HG02588 (cell line): ENCODE measurements at regions not wholly inside any gene's neighbourhood (a gene's known extent, or its start where the extent isn't known, plus 50 kb on each side); places are given as distances from the start of the nearest gene placed in this dataset.

Experiments used
- ATAC-seq: cut with Tn5 transposase; IDR thresholded peaks from one replicate; pipeline ENCODE4 v1.9.1; 2021; ENCODE audit warnings: mild to moderate bottlenecking, moderate library complexity; ENCODE audit not compliant: unreplicated experiment

- no peak for ATAC-seq
Observed at GRCh38 chr12:65651060-65651459, 173.2 kb upstream of the HMGA2 start.

- no peak for ATAC-seq
Observed at GRCh38 chr12:65653321-65653720, 171.0 kb upstream of the HMGA2 start.

GRCh38 chr12:65653946-65654629 is 170.2 kb upstream of the HMGA2 start:
- ATAC-seq = no peak

GRCh38 chr12:65655074-65655493 is 169.2 kb upstream of the HMGA2 start:
- ATAC-seq = no peak

- no peak for ATAC-seq
Observed at GRCh38 chr12:65656156-65656882, 168.0 kb upstream of the HMGA2 start.

DNA sequence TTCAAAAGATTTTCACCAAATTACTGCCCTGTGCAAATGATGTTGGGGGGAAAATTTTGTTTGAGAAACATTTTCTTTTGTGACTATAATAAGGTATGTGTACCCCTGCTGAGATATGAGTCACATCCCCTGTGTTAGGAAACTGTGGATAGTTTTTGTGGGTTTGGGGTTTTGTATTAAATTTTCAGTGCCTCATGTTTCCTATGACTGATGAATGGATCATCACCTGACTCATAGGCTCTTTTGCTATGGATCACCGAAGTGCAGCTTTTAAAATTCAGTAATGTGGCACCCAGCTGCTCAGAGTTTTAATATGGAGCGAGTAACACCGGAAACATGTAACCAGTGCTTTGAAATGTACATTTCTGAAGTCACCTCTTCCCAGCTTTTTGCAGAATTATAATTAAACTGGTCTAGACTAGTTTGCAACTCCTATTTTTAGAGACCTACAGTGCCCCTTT is 167.4 kb upstream of the HMGA2 start:
- no peak for ATAC-seq

DNA sequence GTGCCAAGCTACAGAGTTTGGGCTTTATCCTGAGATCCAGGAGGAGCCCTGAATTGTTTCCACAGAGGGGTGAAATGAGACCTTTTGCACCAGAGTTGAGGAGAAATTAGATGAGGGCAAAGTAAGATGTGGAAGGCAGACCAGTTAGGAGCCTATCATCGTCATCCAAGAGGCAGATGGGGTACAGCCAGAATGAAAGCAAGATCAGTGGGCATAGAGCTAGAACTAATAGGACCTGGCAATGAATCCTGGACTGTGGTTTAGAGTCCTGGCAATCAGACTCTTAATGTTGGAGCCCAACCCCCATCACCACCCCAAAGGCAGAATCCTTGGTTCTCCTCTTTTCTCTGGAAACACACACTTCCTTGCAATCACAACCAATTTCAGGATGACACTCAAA is 166.6 kb upstream of the HMGA2 start:
- ATAC-seq = no peak

DNA sequence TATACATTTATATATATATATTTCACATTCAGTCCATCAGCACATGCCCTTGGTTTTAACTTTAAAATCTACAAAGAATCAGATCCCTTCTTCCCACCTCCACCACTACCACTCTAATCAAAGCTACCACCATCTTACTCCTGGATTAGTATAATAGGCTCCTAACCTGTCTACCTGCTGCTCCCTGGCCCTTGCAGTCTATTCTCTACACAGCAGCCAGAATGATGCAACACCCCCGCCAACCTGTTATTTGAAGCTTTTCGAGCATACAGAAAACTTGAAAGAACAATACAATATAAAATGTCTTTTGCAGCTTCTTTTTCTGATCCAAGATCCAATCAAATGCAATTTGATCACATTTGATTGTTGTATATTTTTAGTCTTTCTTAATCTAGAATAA is 165.9 kb upstream of the HMGA2 start:
- no peak for ATAC-seq

GRCh38 chr12:65659681-65660080 is 164.6 kb upstream of the HMGA2 start:
- ATAC-seq = no peak

GRCh38 chr12:65660096-65660495 is 164.2 kb upstream of the HMGA2 start:
- ATAC-seq = no peak

DNA sequence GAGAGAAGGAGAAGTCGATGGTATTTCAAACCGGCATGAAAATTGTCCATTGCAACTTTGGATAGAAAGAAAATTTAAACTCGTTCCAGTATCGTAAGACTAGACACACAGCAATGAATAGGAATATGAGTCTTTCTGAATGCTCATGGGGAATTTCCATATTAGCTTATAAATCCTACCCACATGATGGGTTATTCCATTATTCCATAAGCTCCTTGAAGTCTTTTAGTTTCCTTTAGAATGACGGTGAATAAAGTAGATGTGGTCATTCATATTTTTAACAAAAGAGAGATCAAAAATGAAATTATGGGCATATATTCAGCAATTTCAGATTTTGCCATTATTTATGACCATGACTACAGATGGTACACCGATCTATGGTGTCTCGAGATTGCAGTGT is 163.4 kb upstream of the HMGA2 start:
- ATAC-seq = no peak

DNA sequence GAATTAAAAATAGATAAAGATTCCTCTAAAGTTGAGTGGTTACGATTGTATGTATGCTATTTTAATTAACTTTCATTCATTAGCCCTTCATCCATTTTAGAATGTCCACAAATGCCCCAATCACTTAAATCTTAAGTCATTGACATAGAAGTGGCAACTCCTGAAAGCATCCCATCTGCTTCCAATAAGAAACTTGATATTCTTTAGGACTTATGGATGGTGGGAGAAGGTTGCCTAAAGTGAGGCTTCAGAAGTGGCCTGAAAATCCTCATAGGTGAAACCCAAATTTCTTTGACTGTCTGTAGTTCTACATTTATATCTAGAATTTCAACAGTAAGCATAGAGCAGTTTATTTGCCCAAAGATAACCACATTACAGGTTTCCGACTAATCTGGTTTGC is 161.7 kb upstream of the HMGA2 start:
- ATAC-seq = no peak

DNA sequence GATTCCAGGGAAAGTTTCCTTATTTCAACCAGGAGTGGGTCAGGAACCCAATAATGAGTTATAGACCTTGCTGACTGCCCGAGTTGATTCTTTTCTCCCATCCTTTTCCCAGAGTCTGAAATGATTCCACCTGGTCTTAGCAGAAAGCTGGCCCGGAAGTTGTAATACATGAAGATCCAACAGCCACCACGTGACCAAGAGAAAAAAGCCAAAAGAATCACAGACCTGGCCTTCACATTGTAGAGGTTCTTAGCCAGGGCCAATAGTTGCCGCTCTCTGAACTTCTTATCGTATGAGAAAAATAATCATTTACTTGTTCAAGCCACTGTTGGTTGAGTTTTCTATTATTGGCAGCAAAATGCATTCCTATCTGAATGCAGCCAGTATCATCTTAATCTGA is 161.2 kb upstream of the HMGA2 start:
- no peak for ATAC-seq

DNA sequence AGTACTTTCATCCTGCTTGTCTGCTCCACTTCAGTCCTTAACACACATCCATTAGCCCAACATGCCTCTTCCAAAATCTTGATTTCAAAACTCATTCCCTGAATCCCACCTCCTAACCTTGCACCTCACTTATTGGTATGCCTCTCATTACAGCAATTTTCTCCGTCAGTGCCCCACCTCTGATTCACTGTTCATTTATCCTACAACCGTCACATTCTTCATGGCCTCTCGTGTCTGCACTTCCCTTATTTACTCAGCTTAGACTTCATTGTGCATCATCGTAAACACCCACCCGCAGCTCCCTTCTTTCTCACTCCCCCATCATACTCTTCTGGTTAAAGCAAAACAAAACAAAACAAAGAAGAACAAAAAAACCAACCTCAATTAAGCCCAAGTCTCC is 160.6 kb upstream of the HMGA2 start:
- ATAC-seq = no peak

DNA sequence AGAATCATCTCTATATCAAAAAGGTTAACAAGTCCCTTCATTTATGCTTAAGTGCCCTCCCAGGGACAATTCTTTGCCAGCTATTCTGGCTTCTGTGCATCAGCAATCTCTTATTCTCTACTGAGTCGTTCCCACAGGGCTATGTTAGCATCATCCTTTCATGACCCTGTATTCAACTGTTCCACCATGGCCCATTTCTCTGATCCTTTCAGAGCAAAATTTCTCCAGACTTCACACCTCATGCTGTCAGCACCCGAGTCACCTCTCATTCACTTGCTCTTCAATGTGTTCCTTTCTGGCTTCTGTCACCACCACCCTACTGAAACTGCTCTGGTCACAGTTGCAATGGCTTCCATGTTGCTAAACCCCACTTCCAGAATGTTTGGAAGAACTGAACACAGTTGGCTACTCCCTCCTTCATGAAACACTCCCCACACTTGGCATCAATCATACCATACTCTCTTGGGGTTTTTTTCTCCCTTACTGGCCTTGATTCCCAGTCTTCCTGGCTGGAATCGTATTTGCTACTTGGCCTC is 159.5 kb upstream of the HMGA2 start:
- ATAC-seq = no peak

DNA sequence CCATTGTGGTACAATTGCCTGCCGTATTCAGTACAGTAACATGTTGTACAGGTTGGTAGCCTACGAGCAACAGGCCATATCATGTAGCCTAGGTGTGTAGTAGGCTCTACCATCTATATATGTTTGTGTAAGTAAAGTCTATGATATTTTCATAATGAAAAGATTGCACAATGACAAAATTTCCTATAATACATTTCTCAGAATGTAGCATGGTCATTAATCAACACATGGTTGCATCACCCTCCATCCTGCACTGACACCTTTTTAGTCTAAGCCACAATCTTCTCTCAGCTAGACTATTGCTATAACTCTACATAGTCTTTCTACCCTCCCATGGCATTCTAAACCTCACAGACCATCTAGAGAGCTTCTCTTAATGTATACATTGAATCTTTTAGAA is 158.5 kb upstream of the HMGA2 start:
- ATAC-seq = no peak

DNA sequence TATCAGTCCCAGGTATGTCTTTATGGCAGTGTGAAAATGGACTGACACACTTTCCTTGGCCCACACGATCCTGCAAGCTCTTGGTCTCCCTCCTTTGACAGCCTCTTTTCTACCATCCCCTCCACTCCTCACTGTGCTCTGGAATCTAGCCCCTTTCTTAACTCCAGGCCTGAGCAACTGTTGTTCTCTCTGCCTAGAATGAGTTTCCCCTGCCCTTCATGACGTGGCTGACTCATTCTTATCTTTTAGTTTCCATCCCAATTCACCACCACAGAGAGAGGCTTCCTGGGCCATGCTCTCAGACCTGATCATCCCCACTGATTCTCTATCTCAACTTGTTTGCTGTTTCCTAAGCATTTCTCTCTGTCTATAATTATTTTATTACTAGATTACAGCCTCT is 157.4 kb upstream of the HMGA2 start:
- no peak for ATAC-seq

- no peak for ATAC-seq
Observed at GRCh38 chr12:65667932-65668331, 156.4 kb upstream of the HMGA2 start.

DNA sequence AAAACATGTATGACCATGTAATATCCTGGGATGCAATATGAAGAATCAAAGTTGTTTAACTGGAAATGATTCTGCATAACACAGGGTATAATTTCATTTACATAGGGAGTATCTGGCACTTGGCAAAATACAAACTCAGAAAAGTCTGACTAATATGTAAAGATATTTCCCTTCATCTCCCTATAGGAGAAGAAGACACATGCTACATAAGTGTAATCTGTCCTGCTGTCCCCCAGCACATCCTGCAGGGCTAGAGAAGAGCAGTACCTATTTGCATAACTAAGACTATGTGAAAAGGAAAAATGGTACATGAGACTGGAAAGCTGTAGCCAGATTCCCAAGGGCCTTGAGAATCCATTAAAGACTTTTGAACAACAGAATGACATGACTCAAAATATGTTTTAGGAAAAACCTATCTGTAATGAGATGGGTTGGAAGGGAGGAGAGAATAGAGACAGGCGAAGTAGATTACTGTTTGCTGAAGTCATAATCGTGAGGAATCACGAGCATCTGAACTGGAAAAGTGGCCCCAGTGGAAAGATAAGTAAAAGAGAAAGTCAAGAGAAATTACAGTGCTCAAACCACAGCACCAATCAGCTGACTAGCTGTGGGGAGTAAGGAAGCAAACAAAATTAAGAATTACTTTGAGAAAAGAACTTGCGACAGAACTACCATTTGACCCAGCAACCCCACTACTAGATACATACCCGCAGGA is 155.1 kb upstream of the HMGA2 start:
- ATAC-seq = no peak

- ATAC-seq = no peak
Observed at GRCh38 chr12:65670775-65671174, 153.5 kb upstream of the HMGA2 start.

DNA sequence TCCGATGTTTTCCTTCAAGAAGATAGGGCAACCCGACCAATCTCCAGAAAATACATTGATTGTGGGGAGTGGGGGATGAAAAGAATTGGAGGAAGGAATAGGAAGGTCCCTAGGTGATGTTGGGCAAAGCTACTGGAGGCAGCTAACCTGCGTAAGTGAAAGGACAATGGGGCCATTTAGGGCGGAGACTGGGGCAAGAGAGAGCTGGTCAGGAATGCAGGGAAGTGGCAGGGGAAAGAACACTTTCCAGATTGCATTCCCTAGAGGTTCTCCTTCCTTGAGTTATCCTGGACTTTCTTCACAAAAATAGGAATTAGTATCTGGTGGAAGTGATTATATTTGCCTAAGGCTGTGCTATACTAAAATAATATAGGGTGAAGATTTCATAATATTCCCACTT is 151.8 kb upstream of the HMGA2 start:
- ATAC-seq = no peak
